SU-DHL-6 (cell line): ENCODE measurements at regions not wholly inside any gene's neighbourhood (a gene's known extent, or its start where the extent isn't known, plus 50 kb on each side); places are given as distances from the start of the nearest gene placed in this dataset.

ENCODE experiments used
- CTCF ChIP-seq: fragments of 200-600 bp; sonication (generic); IDR thresholded peaks from one replicate; pipeline ENCODE4 v1.5.1; 2017; ENCODE audit warnings: antibody characterized with exemption, mild to moderate bottlenecking, low read length, moderate library complexity; ENCODE audit not compliant: insufficient read depth, poor library complexity, severe bottlenecking
- EZH2phosphoT487 ChIP-seq: fragments of 200-600 bp; sonication (generic), shearing (Covaris generic); conservative IDR thresholded peaks from 2 replicates; pipeline ENCODE4 v1.6.1; 2018; ENCODE audit warnings: mild to moderate bottlenecking, antibody characterized with exemption, low read length, moderate library complexity, mixed read lengths

- no peak for TF ChIP-seq CTCF
- no peak for TF ChIP-seq EZH2phosphoT487
Observed at GRCh38 chr18:52242711-52243110, 97.3 kb upstream of the DCC start.
